Prostate gland (tissue), 2 donors: ENCODE measurements at regions not wholly inside any gene's neighbourhood (a gene's known extent, or its start where the extent isn't known, plus 50 kb on each side); places are given as distances from the start of the nearest gene placed in this dataset.

Experiments used
- POLR2A ChIP-seq: fragments of 450-650 bp; IDR thresholded peaks from one replicate; pipeline ENCODE4 v1.6.1; 2016; ENCODE audit warnings: antibody characterized with exemption, mild to moderate bottlenecking
- POLR2AphosphoS5 ChIP-seq: sonication (generic); formaldehyde crosslinking; IDR thresholded peaks from one replicate; pipeline ENCODE4 v1.6.1; 2017; ENCODE audit warnings: antibody characterized with exemption
- TF ChIP-seq, protein P1 (sequence below), 4 experiments: fragments of 200-600 bp in 2 of 4; fragments of 450-650 bp in 2 of 4; sonication (generic) in 2 of 4; IDR thresholded peaks; 1 replicate in 3 of 4; 2 replicates in 1 of 4; pipeline ENCODE4 v1.5.1; 2016 to 2019; ENCODE audit warnings: antibody characterized with exemption in 4 of 4, mild to moderate bottlenecking in 2 of 4, moderate library complexity in 2 of 4

- TF ChIP-seq, protein P1, sequence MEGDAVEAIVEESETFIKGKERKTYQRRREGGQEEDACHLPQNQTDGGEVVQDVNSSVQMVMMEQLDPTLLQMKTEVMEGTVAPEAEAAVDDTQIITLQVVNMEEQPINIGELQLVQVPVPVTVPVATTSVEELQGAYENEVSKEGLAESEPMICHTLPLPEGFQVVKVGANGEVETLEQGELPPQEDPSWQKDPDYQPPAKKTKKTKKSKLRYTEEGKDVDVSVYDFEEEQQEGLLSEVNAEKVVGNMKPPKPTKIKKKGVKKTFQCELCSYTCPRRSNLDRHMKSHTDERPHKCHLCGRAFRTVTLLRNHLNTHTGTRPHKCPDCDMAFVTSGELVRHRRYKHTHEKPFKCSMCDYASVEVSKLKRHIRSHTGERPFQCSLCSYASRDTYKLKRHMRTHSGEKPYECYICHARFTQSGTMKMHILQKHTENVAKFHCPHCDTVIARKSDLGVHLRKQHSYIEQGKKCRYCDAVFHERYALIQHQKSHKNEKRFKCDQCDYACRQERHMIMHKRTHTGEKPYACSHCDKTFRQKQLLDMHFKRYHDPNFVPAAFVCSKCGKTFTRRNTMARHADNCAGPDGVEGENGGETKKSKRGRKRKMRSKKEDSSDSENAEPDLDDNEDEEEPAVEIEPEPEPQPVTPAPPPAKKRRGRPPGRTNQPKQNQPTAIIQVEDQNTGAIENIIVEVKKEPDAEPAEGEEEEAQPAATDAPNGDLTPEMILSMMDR (IDR thresholded peaks at IDR 0.05), result no peak
- TF ChIP-seq POLR2AphosphoS5 (no peak), POLR2A (no peak)
Measured at GRCh38 chr3:115420086-115420485, 203.2 kb upstream of the GAP43 start.
